NK-92 treated with Interleukin-12 subunit alpha and Interleukin-12 subunit beta, amount 100 ng/mL, for 24 hours (cell line): ENCODE measurements at regions not wholly inside any gene's neighbourhood (a gene's known extent, or its start where the extent isn't known, plus 50 kb on each side); places are given as distances from the start of the nearest gene placed in this dataset.

Experiments
- DNase-seq: peaks from one replicate; lab custom pipeline; 2025; lab: John Stamatoyannopoulos, UW

GRCh38 chr6:2502998-2503674 is 247.6 kb downstream of the MYLK4 start:
- DNase-seq, result no peak

DNA sequence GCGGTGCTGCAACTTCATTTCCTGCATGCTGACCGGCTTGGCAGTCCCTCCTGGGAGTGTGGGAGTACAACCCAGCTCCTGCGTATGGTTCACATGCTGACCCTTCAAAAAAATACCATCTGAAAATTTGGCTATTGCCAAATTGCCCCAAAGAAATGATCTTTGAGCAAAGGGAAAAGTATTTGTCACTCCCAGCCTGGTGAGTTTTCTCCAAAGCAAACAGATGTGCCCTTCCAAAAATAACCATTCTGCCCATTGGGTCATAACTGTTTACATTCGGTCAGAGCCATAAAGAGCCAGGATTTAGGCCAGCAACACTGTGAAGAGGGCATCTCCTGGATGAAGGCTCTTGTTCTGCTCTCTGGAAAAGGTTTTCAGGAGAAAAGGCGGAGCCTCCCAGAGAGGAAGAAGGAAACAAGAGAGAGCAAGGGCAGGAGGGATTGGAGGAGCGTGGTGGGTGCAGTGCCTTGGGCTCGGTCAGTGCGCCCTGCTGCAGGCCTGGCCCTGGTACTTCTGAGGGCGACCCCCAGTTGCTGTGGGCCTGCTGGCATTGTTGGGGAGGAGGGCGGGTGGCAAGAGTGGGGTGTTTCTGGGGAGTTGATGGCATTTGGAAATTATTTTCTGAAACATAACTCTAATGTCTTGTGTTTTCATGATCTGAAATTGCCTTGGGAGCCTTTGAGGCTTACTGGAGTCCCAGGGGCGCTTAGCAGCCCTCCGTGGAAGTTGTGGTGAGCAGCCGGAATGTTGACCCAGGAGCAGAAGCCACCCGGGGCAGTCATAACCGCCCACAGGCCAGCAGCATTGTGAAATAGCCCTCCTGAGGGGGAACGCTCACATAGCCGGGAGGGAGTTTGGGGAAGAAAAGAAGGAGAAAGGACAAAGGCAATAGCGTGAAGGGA is 248.4 kb downstream of the MYLK4 start:
- DNase-seq, result no peak

DNA sequence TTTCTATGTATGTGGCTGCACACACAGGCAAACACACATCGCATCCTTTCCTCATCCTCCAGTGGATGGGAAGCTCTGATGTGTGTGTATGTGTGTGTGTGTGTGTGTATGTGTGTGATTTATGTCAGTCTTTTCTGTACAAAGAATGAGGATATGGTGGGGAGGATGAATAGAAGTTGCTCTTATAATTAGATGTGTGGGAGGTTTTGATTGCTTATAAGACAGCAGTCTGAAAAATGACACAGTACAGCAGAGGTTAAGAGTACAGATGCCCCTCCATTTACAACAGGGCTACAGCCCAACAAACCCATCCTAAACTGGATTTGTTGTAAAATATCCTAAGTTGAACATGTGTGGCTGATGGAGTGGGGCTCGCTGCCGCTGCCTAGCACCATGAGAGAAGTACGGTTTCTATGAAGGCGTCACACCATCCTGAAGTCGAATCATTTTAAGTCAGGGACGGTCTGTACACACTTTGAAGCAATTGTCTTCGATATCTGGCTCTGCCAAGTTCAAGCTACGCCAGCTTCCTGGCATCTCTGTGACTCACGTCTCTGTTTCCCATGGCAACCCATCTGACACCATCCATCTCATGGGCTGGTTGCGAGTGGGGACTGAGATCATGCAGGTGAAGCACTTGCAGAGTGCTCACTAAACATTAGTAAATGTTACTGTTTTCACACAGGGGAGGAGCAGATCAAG is 252.6 kb downstream of the MYLK4 start:
- no peak for DNase-seq

DNA sequence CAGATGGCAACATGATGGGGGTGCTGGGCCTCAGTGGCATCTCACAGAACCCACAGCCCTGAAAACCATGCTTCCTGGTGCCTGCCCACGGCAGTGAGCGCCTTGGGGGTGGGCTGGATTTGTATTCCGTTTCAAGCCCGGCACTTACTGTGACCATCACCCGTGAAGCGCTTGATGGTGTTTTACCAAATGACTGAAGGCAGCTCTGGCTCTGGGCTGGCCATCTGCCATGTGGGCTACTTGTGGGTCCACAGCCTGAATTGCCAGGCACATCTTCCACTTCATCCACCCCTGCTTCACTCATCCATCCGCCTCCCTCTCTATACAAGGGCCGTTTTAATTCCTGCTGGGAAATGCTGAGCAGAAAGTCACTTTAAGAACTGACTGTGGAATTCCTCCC is 250.9 kb upstream of the GMDS start:
- no peak for DNase-seq

- no peak for DNase-seq
Observed at GRCh38 chr6:2492686-2493523, 247.5 kb upstream of the GMDS start.

GRCh38 chr6:2491137-2491536 is 245.7 kb upstream of the GMDS start:
- DNase-seq, result no peak

DNA sequence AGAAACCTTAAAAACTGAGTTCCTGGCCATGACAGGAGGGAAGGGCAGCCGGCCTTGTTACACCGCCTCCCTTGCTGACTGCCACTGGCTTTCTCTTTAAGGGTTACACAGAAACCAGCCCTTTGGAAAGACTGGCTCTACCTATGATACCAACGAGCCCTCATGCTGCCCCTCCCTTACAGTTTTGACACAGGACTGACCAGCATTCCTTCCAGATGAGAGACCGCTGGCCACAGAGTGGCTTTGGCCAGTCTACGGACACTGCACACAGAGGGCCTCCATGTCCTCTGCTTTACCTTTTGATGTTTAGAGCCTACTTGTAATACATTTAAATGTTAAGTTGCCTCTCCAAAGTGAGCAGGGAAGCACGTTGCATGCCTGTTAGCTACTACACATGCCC is 243.2 kb upstream of the GMDS start:
- no peak for DNase-seq

DNA sequence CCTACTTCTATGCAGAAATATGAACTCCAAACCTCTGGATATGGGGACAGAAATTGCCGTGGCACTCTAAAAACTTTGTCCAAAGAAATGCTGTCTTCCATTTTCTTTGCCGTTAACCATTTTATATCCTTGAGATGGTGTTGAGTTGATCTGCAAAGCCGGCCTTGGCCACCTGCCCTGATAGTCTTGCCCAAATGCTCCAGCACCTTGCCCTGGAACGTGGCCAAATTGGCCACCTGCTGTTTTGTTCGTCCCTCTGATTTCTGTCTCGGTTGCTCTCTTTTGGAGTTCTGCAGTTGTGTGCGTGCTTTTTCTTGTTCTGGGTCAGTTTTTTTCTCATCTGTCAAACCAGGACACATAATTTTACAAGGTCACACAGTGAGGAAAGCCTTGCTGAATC is 239.7 kb upstream of the GMDS start:
- no peak for DNase-seq

DNA sequence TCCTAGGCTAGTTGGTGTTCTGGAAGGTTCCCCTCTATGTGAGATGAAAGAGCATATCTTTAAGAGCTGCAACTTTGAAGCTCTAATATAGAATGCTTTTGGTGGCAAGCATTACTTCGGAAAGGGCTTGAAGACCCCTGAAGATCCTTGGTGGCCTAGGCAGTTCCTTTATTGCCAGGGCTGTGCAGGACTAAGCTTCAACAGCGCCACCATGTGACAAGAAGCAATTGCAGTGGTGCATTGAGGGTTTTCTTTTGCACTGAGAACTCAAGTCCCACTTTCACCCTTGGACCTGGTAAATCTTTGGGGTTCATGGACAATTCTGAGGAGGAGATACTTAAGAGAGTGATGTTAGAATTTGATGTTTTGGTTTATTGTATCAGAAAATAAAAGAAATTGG is 237.4 kb upstream of the GMDS start:
- DNase-seq, result no peak

DNA sequence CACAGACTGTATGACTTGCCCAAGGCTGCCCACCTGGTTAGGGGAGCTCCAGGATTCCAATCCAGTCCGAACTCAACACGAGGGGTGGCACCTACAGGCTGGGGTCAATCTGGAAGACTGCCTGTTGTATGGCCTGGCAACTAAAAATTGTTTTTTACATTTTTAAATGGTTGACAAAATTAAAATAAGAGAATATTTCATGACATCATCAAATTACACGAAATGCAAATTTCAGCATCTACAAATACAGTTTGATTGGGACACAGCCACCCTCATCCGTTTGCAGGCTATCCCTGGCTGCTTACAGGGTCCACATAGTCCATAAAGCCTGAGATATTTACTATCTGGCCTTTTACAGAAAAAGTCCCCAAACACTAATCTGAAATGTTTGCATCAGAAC is 235.9 kb upstream of the GMDS start:
- DNase-seq, result no peak

GRCh38 chr6:2480267-2480966 is 235.0 kb upstream of the GMDS start:
- no peak for DNase-seq

GRCh38 chr6:2478200-2478599 is 232.8 kb upstream of the GMDS start:
- DNase-seq, result no peak

GRCh38 chr6:2477666-2478065 is 232.3 kb upstream of the GMDS start:
- DNase-seq, result no peak

DNA sequence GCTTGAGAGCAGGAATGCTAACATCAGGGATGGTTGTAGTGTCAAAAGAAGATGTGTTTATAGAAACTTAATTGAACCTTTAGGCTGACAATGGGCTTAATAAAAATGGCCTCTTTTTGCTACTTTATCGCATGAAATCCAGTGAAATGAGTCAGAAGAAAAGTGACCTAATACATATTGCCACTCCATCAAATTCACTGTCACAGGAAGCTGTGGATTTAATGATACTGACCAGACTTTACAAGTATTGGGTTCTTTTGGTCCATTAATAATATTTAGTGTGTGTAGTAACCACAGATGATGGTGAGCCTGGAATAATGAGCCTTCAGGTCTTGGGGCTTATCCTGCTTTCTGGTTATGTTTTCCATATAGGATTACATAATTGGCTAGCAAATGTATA is 231.8 kb upstream of the GMDS start:
- no peak for DNase-seq

- no peak for DNase-seq
Observed at GRCh38 chr6:2476376-2476775, 231.0 kb upstream of the GMDS start.

DNA sequence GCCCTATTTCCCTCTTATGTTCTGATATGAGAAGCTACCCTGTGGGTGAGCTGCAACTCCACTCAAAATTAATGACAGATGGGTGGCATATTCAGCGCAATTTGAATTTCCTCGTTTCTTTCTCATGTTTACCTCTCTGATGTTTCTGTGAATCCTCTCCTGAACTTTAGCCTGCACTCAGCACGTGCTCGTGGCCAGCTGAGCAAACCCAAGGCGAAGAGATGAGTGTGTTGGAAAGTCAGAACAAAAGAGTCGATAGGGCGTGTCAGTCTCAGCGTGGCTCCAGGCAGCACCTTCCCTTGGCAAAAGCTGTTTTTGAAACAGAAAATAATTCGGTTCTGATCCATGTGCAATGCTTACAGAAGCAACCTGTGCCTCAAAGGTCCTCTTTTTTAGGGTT is 226.1 kb upstream of the GMDS start:
- no peak for DNase-seq

- no peak for DNase-seq
Observed at GRCh38 chr6:2469428-2469827, 224.0 kb upstream of the GMDS start.

- DNase-seq, result no peak
Observed at GRCh38 chr6:2468601-2468955, 223.2 kb upstream of the GMDS start.

DNA sequence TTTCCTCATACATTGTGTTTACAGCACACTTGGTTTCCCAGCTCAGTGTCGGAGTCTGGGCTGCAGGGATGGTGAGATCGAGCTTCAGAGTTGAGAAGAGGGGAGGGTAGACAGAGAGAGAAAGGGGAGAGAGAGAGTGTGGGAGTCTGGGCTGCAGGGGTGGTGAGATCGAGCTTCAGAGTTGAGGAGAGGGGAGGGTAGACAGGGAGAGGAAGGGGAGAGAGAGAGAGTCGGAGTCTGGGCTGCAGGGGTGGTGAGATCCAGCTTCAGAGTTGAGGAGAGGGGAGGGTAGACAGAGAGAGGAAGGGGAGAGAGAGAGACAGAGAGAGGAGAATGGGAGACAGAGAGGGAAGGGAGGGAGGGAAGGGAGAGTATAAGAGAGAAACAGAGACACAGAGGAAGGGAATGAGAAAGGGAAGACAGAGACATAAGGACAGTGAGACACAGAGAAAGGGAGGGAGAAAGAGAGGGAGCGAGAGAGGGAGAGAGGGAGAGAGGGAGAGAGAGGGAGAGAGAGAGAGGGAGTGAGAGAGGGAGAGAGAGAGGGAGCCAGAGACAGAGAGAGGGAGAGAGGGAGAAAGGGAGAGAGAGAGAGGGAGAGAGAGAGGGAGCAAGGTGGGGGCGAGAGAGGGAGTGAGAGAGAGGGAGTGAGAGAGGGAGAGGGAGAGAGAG is 222.7 kb upstream of the GMDS start:
- DNase-seq, result no peak

- no peak for DNase-seq
Observed at GRCh38 chr6:2465336-2465735, 219.9 kb upstream of the GMDS start.

- DNase-seq, result no peak
Observed at GRCh38 chr6:2464641-2465040, 219.2 kb upstream of the GMDS start.
